ENCODE measurements at regions not wholly inside any gene's neighbourhood (a gene's known extent, or its start where the extent isn't known, plus 50 kb on each side); places are given as distances from the start of the nearest gene placed in this dataset.

- Histone ChIP-seq H3K9me2 (ENCODE audit: insufficient read depth) (no peaks in the 10 kb centered on the region), H3K4me3 (no peak overlapping the region), H3K27me3 (ENCODE audit: insufficient read depth, low read depth) (no peaks in the 10 kb centered on the region), H3K4me1 (replicated peaks; ENCODE audit: insufficient read depth) (peaks cover 32% of the 10 kb centered on the region), H2AFZ (no peak overlapping the region), H3K79me2 (ENCODE audit: low read depth) (no peaks in the 10 kb centered on the region), H3F3A (ENCODE audit: insufficient read depth, low read depth) (peaks cover 38% of the 10 kb centered on the region), H3K9me3 (ENCODE audit: insufficient read depth, low read depth) (no peaks in the 10 kb centered on the region; the same call in 1 of the 2 replicates), H3K4me2 (no peak overlapping the region), H3K27ac (no peak overlapping the region), H4K20me1 (ENCODE audit: insufficient read depth) (no peaks in the 10 kb centered on the region), H3K36me3 (ENCODE audit: low read depth) (no peaks in the 10 kb centered on the region)
- TF ChIP-seq CTCF (conservative IDR thresholded peaks at IDR 0.05) (no peak), EZH2 (IDR thresholded peaks at IDR 0.05; ENCODE audit: low read depth) (no peak)
- intact Hi-C loops (cut with micrococcal nuclease; ENCODE audit: unreplicated experiment) = no loop called here
- POLR2A ChIA-PET (ENCODE audit: unreplicated experiment) = interaction anchor here (0.6 kb wide), 2 partner anchors 9 to 1572 kb away, joined by 4 to 12 read pairs; a partner anchor contains a TSS
- DNase-seq = no peak
- CTCF ChIA-PET = no interaction called here
- BruUV-seq (replicated peaks) = no TSS peak
Observed at GRCh38 chr6:26300043-26300331, 65.0 kb upstream of the BTN3A2 start.

- H2AFZ ChIP-seq = no peak overlapping the region
- H3K4me1 ChIP-seq (replicated peaks; ENCODE audit: insufficient read depth) = peaks cover 28% of the 10 kb centered on the region
- POLR2A ChIA-PET (ENCODE audit: unreplicated experiment) = interaction anchor here (0.6 kb wide), 1 partner anchor 1572 kb away, joined by 4 read pairs; a partner anchor contains a TSS
- TF ChIP-seq EZH2 (IDR thresholded peaks at IDR 0.05; ENCODE audit: low read depth) (no peak), CTCF (conservative IDR thresholded peaks at IDR 0.05) (no peak)
- no peaks in the 10 kb centered on the region for H3K9me3 ChIP-seq (ENCODE audit: insufficient read depth, low read depth)
- no peak overlapping the region for H3K4me3 ChIP-seq
- H3K27ac ChIP-seq = no peak overlapping the region
- no peak overlapping the region for H3K4me2 ChIP-seq
- H3K36me3 ChIP-seq (ENCODE audit: low read depth) = no peaks in the 10 kb centered on the region
- BruUV-seq (replicated peaks) = no TSS peak
- CTCF ChIA-PET = no interaction called here
- H4K20me1 ChIP-seq (ENCODE audit: insufficient read depth) = no peaks in the 10 kb centered on the region
- intact Hi-C loops (cut with micrococcal nuclease; ENCODE audit: unreplicated experiment) = no loop called here
- peaks cover 38% of the 10 kb centered on the region for H3F3A ChIP-seq (ENCODE audit: insufficient read depth, low read depth)
- DNase-seq = no peak
- H3K27me3 ChIP-seq (ENCODE audit: insufficient read depth, low read depth) = no peaks in the 10 kb centered on the region
- no peaks in the 10 kb centered on the region for H3K9me2 ChIP-seq (ENCODE audit: insufficient read depth)
- H3K79me2 ChIP-seq (ENCODE audit: low read depth) = no peaks in the 10 kb centered on the region
Observed at GRCh38 chr6:26300359-26300758, 64.6 kb upstream of the BTN3A2 start.

- peaks cover 27% of the 10 kb centered on the region for H3K4me1 ChIP-seq (replicated peaks; ENCODE audit: insufficient read depth)
- no peaks in the 10 kb centered on the region for H3K36me3 ChIP-seq (ENCODE audit: low read depth)
- CTCF ChIA-PET = no interaction called here
- peaks cover 33% of the 10 kb centered on the region for H3F3A ChIP-seq (ENCODE audit: insufficient read depth, low read depth)
- no peak overlapping the region for H2AFZ ChIP-seq
- no TSS peak for BruUV-seq (replicated peaks)
- POLR2A ChIA-PET (ENCODE audit: unreplicated experiment) = no interaction called here
- H4K20me1 ChIP-seq (ENCODE audit: insufficient read depth) = no peaks in the 10 kb centered on the region
- intact Hi-C loops (cut with micrococcal nuclease; ENCODE audit: unreplicated experiment) = no loop called here
- H3K27ac ChIP-seq = no peak overlapping the region
- TF ChIP-seq CTCF (conservative IDR thresholded peaks at IDR 0.05) (no peak), EZH2 (IDR thresholded peaks at IDR 0.05; ENCODE audit: low read depth) (no peak)
- H3K4me3 ChIP-seq = no peak overlapping the region
- H3K4me2 ChIP-seq = no peak overlapping the region
- H3K79me2 ChIP-seq (ENCODE audit: low read depth) = no peaks in the 10 kb centered on the region
- DNase-seq = no peak
- H3K27me3 ChIP-seq (ENCODE audit: insufficient read depth, low read depth) = no peaks in the 10 kb centered on the region
- H3K9me2 ChIP-seq (ENCODE audit: insufficient read depth) = no peaks in the 10 kb centered on the region
- H3K9me3 ChIP-seq (ENCODE audit: insufficient read depth, low read depth) = no peaks in the 10 kb centered on the region
Observed at GRCh38 chr6:26300828-26301227, 64.2 kb upstream of the BTN3A2 start.
